22Rv1 (cell line): ENCODE measurements at regions not wholly inside any gene's neighbourhood (a gene's known extent, or its start where the extent isn't known, plus 50 kb on each side); places are given as distances from the start of the nearest gene placed in this dataset.

ENCODE experiments used
- H3K27ac ChIP-seq: fragments of 450-650 bp; 2 replicates; pipeline ENCODE4 v1.5.1; 2017
- ZFX ChIP-seq: fragments of 450-650 bp; IDR thresholded peaks from 2 replicates; pipeline ENCODE4 v1.6.1; 2017; ENCODE audit warnings: antibody characterized with exemption, borderline replicate concordance
- TF ChIP-seq, protein P1 (sequence below): fragments of 450-650 bp; IDR thresholded peaks from 2 replicates; pipeline ENCODE4 v1.5.1; 2017; ENCODE audit warnings: mild to moderate bottlenecking

DNA sequence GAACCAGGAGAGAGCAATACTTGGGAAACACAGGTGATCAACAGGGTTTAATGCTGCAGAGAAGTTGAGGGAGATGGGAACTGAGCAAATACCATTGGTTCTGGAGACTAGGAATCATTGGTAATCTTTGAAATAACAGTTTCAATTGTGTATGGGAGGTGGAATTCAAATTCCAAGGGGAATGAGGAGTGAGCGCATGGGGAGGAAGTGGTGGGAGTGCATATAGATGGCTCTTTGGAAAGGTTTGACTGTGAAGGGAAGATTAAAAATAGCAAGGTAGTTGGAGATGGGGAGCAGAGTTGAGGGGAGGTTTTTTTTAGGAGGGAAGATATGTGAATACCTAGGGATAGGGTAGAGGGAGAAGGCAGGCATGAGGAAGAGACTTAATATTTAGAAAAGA is 51.1 kb upstream of the ROPN1 start:
- TF ChIP-seq ZFX: no peak
- TF ChIP-seq, protein P1, sequence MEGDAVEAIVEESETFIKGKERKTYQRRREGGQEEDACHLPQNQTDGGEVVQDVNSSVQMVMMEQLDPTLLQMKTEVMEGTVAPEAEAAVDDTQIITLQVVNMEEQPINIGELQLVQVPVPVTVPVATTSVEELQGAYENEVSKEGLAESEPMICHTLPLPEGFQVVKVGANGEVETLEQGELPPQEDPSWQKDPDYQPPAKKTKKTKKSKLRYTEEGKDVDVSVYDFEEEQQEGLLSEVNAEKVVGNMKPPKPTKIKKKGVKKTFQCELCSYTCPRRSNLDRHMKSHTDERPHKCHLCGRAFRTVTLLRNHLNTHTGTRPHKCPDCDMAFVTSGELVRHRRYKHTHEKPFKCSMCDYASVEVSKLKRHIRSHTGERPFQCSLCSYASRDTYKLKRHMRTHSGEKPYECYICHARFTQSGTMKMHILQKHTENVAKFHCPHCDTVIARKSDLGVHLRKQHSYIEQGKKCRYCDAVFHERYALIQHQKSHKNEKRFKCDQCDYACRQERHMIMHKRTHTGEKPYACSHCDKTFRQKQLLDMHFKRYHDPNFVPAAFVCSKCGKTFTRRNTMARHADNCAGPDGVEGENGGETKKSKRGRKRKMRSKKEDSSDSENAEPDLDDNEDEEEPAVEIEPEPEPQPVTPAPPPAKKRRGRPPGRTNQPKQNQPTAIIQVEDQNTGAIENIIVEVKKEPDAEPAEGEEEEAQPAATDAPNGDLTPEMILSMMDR: no peak
- H3K27ac ChIP-seq: no peak overlapping the region

DNA sequence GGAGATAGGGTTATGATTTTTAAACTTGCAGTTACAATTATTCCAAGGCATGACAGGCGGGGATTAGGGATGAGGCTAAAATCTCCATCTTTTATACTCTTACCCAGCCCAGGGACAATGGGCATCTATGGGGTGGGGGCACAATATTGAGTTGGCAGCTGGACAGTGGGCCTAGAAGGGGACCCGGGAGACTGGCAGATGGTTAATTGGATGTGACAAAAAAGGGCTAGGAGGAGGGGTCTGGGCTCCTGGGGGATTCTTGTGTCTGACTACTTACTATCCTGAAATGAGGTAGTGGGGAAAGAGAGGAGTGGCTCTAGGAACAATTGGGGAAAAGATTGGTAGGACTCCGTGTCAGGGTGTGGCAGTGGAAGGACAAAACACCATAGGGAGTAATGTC is 53.0 kb upstream of the ROPN1 start:
- no peak overlapping the region for H3K27ac ChIP-seq
- no peak for TF ChIP-seq ZFX
- TF ChIP-seq, protein P1: no peak

DNA sequence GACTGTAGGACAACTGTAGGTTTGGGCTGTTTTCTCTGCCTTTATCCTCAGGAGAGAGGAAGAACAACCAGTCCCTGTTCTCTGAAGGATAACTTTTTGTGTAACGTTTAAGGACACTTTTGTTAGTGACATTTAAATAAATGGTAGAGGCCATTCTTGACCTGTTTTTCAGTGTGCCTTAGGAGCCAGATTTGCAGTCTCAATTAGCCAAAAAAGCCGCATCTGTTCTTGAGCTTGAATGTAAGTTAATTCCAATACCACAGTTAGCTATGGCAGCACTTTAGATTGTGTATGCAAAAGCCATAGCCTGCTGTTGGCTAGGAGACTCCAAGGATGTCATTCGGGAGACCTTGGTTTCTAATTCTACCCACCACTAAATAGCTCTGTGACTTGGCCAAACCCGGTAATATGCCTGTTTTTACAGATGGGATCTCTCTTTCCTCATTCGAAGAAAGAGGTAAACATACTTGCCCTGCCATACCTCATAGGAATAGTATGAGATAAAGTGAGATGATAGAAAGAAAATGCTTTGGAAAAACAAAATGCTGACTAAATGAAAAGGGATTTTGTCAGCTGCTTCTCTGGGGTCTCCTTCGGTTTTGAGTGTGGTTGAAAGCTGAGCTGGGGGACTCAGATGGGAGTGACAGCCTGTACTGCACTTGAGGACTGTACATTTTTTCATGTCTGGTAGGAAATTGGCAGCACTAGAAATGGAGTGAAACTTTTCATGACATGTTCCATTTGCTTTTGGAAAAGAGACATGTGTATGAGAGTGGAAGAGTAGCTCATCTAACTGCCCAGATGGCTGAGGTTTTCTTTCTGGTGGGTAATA is 57.3 kb upstream of the ROPN1 start:
- no peak overlapping the region for H3K27ac ChIP-seq
- TF ChIP-seq ZFX: no peak
- TF ChIP-seq, protein P1: no peak

DNA sequence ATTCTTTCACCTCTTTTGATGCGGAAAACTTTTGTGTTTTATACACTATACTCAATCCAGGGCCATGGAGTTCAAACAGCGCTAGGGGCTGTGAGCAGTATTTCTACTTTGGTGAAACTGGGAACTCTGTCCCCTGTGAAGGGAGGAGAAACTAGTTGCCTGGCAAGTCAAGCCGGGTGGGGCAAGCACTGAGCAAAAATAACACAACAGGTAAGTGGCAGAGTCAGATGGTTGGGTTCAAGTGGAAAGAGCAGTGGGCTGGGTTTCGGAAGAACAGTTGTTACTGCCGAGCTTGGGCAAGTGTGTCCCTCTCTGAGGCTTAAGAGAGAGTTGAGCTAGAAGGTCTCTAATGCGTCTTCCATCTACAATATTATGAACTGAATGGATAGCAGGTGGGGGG is 59.7 kb upstream of the ROPN1 start:
- H3K27ac ChIP-seq: no peak overlapping the region
- TF ChIP-seq ZFX: no peak
- TF ChIP-seq, protein P1: no peak

DNA sequence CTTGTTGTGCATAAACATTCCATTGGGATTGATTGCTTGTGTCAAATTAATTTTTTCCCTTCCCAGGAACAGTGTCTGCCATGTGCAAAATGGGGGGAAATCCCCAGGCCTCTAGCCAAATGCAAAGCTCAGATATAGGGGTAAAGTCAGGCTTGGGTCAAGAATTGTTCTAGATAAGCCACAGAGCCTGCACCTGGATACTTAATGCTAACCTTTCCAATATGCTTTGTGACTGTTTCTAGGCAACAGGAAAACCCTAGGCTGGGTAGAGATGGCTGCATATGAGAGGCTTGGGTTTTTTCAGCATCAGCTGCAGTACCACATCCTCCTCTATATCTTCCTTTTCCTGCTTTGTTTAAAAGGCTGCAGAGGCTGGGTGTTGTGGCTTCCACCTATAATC is 61.9 kb upstream of the ROPN1 start:
- TF ChIP-seq, protein P1: no peak
- TF ChIP-seq ZFX: no peak
- no peak overlapping the region for H3K27ac ChIP-seq

DNA sequence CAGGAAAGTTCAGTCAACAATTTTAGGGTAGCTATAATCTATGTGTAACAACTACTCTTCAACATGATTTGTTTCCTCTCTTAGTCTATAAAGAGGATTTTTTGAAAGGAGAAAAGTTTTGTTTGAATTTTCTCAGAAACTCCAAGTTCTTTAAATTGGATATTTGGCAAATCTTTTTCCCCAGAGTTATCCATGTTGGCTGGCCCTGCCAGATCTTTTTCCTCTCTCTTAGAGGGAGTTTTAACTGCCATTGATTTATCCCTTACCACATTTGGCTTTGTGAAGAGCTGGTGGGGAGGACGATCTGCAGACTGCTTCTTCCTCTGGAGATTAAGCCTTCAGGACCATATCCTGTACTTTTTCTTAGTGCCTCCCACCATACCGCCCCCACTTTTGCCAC is 64.9 kb upstream of the ROPN1 start:
- TF ChIP-seq ZFX: no peak
- TF ChIP-seq, protein P1: no peak

DNA sequence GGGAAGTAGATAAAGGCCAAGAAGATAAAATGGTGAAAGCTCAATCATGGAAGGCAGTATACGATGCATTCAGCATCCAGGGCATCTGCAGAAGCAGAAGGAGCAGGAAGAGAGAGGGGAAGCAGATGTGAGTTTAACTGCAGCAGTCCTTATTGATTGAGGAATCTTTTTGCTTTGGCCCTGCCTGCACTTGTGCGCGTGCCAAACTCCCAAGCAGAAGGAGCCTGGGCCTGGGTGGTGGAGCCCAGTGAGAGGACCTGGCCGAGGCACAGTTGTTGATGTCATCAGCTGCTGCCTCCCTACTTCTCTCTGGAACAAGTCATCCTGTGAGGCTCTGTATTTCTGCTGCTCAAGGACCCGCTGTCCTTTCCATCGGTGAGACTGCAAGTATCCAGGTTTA is 65.5 kb upstream of the ROPN1 start:
- no peak overlapping the region for H3K27ac ChIP-seq
- TF ChIP-seq, protein P1: no peak
- TF ChIP-seq ZFX: no peak

More for the DNA sequence above, 64.9 kb upstream of the ROPN1 start:
- no peak overlapping the region for H3K27ac ChIP-seq
